SK-N-SH treated with all-trans-retinoic acid at 6 μM for 48 hours (cell line): ENCODE measurements at regions not wholly inside any gene's neighbourhood (a gene's known extent, or its start where the extent isn't known, plus 50 kb on each side); places are given as distances from the start of the nearest gene placed in this dataset.

ENCODE experiments used
- ATAC-seq: fragments of 200-7000 bp; cut with Tn5 transposase; 3 replicates; pipeline ENCODE4 v1.9.1; 2020; ENCODE audit warnings: mild to moderate bottlenecking, moderate library complexity
- ARNTL ChIP-seq: fragments of 450-650 bp; formaldehyde crosslinking; IDR thresholded peaks from 2 replicates; pipeline ENCODE4 v1.5.0; 2020; ENCODE audit warnings: low read depth, mild to moderate bottlenecking, moderate library complexity, borderline replicate concordance
- BACH2 ChIP-seq: fragments of 250-450 bp; sonication (Bioruptor Pico); IDR thresholded peaks from 2 replicates; pipeline ENCODE4 v1.9.0; 2021; ENCODE audit warnings: mild to moderate bottlenecking, borderline replicate concordance
- CSDC2 ChIP-seq: fragments of 250-450 bp; sonication (Bioruptor Pico); IDR thresholded peaks from 2 replicates; pipeline ENCODE4 v1.5.0; 2020; ENCODE audit warnings: mild to moderate bottlenecking, moderate library complexity
- ESRRG ChIP-seq: fragments of 250-450 bp; sonication (Bioruptor Pico); IDR thresholded peaks from 2 replicates; pipeline ENCODE4 v1.6.1; 2021; ENCODE audit warnings: mild to moderate bottlenecking
- GLIS3 ChIP-seq: fragments of 250-450 bp; sonication (Bioruptor Pico); IDR thresholded peaks from 2 replicates; pipeline ENCODE4 v1.5.0; 2020; ENCODE audit warnings: mild to moderate bottlenecking, moderate library complexity
- ISL1 ChIP-seq: fragments of 250-450 bp; sonication (Bioruptor Pico); IDR thresholded peaks from 2 replicates; pipeline ENCODE4 v2.1.2; 2022; ENCODE audit warnings: mild to moderate bottlenecking, moderate library complexity
- OSR1 ChIP-seq: fragments of 250-450 bp; sonication (Bioruptor Pico); IDR thresholded peaks from 2 replicates; pipeline ENCODE4 v1.8.0; 2022; ENCODE audit warnings: moderate library complexity, mild to moderate bottlenecking, inconsistent platforms
- PPARA ChIP-seq: fragments of 250-450 bp; sonication (Bioruptor Pico); IDR thresholded peaks from 2 replicates; pipeline ENCODE4 v1.5.0; 2020; ENCODE audit warnings: mild to moderate bottlenecking, borderline replicate concordance
- RARB ChIP-seq: fragments of 250-450 bp; sonication (Bioruptor Pico); IDR thresholded peaks from 2 replicates; pipeline ENCODE4 v1.8.0; 2021; ENCODE audit warnings: mild to moderate bottlenecking, moderate library complexity
- SNAI2 ChIP-seq: fragments of 250-450 bp; sonication (Bioruptor Pico); IDR thresholded peaks from 2 replicates; pipeline ENCODE4 v1.5.0; 2020; ENCODE audit warnings: mild to moderate bottlenecking, moderate library complexity
- TCF4 ChIP-seq: fragments of 250-450 bp; sonication (Bioruptor Pico); IDR thresholded peaks from 2 replicates; pipeline ENCODE4 v1.8.0; 2021; ENCODE audit warnings: mild to moderate bottlenecking, moderate library complexity, borderline replicate concordance
- ZC3H10 ChIP-seq: fragments of 250-450 bp; sonication (Bioruptor Pico); IDR thresholded peaks from 2 replicates; pipeline ENCODE4 v1.5.1; 2021; ENCODE audit warnings: mild to moderate bottlenecking, moderate library complexity
- ZFP3 ChIP-seq: fragments of 250-450 bp; sonication (Bioruptor Pico); IDR thresholded peaks from 2 replicates; pipeline ENCODE4 v1.5.0; 2020; ENCODE audit warnings: mild to moderate bottlenecking, moderate library complexity
- ZFP30 ChIP-seq: fragments of 450-650 bp; formaldehyde crosslinking; IDR thresholded peaks from 2 replicates; pipeline ENCODE4 v1.5.0; 2022; ENCODE audit warnings: mild to moderate bottlenecking, moderate library complexity
- ZNF565 ChIP-seq: fragments of 450-650 bp; formaldehyde crosslinking; conservative IDR thresholded peaks from 2 replicates; pipeline ENCODE4 v1.5.0; 2020; ENCODE audit warnings: low read depth, mild to moderate bottlenecking, moderate library complexity
- ZNF70 ChIP-seq: fragments of 450-650 bp; formaldehyde crosslinking; IDR thresholded peaks from 2 replicates; pipeline ENCODE4 v1.5.0; 2020; ENCODE audit warnings: mild to moderate bottlenecking, moderate library complexity
- ZNF8 ChIP-seq: fragments of 450-650 bp; formaldehyde crosslinking; IDR thresholded peaks from 2 replicates; pipeline ENCODE4 v1.5.0; 2020; ENCODE audit warnings: mild to moderate bottlenecking, moderate library complexity
- TF ChIP-seq, protein P1 (sequence below): fragments of 250-450 bp; sonication (Bioruptor Pico); IDR thresholded peaks from 2 replicates; pipeline ENCODE4 v1.5.0; 2020; ENCODE audit warnings: mild to moderate bottlenecking, moderate library complexity
- TF ChIP-seq, protein P2 (sequence below): fragments of 250-450 bp; sonication (Bioruptor Pico); IDR thresholded peaks from 2 replicates; pipeline ENCODE4 v1.5.1; 2020; ENCODE audit warnings: low read depth, mild to moderate bottlenecking, moderate library complexity
- TF ChIP-seq, protein P3 (sequence below): fragments of 250-450 bp; sonication (Bioruptor Pico); IDR thresholded peaks from 2 replicates; pipeline ENCODE4 v1.8.0; 2020; ENCODE audit warnings: mild to moderate bottlenecking, moderate library complexity, borderline replicate concordance
- TF ChIP-seq, protein P4 (sequence below): fragments of 250-450 bp; sonication (Bioruptor Pico); IDR thresholded peaks from 2 replicates; pipeline ENCODE4 v1.8.0; 2021; ENCODE audit warnings: low read depth, mild to moderate bottlenecking, moderate library complexity, borderline replicate concordance

DNA sequence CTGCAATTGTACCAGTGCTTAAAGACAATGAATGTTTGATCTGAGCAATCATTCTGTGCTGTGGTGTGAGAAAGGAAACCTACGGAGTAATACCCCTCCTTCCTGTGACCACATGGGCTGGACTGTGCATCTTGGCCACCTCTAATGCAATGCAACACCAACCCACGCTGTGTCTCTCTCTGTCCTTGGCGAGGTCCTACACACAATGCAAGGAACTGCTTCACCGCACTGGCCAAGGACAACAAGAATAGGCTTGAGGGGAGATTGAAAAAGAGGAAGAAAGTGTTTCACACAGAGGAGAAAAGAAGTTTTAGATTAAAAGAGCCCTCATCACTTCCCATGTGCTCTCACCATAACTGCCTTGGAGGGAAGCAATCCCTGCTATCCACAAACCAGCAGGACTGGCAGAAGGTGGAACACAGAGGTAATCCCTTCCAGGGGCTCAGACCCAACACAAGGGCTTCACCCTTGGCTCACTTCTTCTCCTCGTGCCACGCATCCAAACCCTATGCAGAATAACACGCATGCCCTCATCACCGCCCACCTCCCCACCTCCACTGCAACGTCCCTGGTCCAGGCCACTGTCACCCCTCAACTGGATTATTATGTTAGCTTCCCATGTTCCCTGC lies 112.5 kb upstream of the ERG start:
- no peak for ATAC-seq

DNA sequence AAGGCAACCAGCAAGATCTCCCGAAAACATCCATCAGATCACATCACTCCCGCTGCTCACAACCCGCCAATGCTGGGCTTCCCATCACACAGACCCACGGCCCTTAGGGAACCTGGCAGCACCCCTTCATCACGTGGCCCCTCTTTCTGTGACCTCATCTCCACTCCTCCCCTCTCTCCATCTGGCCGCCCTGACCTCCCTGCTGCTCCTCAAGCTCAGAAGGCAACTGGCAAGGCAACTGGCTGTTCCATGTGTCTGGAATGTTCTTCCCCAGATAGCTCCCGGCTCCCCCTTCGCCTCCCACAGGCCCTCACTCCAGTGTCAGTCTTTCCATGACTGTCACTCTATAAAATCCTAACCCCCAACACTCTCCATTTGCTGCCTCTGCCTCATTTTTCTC lies 113.0 kb upstream of the ERG start:
- TF ChIP-seq ZNF8 (no peak), CSDC2 (CRISPR knock-in tag) (no peak), SNAI2 (CRISPR knock-in tag) (no peak), ZFP30 (CRISPR knock-in tag) (no peak), BACH2 (no peak), ARNTL (no peak), OSR1 (no peak), ZFP3 (no peak), ZC3H10 (CRISPR knock-in tag) (no peak), ISL1 (no peak), RARB (CRISPR knock-in tag) (no peak)
- TF ChIP-seq, protein P1, sequence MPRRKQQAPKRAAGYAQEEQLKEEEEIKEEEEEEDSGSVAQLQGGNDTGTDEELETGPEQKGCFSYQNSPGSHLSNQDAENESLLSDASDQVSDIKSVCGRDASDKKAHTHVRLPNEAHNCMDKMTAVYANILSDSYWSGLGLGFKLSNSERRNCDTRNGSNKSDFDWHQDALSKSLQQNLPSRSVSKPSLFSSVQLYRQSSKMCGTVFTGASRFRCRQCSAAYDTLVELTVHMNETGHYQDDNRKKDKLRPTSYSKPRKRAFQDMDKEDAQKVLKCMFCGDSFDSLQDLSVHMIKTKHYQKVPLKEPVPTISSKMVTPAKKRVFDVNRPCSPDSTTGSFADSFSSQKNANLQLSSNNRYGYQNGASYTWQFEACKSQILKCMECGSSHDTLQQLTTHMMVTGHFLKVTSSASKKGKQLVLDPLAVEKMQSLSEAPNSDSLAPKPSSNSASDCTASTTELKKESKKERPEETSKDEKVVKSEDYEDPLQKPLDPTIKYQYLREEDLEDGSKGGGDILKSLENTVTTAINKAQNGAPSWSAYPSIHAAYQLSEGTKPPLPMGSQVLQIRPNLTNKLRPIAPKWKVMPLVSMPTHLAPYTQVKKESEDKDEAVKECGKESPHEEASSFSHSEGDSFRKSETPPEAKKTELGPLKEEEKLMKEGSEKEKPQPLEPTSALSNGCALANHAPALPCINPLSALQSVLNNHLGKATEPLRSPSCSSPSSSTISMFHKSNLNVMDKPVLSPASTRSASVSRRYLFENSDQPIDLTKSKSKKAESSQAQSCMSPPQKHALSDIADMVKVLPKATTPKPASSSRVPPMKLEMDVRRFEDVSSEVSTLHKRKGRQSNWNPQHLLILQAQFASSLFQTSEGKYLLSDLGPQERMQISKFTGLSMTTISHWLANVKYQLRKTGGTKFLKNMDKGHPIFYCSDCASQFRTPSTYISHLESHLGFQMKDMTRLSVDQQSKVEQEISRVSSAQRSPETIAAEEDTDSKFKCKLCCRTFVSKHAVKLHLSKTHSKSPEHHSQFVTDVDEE (CRISPR knock-in tag) = no peak
- TF ChIP-seq, protein P2, sequence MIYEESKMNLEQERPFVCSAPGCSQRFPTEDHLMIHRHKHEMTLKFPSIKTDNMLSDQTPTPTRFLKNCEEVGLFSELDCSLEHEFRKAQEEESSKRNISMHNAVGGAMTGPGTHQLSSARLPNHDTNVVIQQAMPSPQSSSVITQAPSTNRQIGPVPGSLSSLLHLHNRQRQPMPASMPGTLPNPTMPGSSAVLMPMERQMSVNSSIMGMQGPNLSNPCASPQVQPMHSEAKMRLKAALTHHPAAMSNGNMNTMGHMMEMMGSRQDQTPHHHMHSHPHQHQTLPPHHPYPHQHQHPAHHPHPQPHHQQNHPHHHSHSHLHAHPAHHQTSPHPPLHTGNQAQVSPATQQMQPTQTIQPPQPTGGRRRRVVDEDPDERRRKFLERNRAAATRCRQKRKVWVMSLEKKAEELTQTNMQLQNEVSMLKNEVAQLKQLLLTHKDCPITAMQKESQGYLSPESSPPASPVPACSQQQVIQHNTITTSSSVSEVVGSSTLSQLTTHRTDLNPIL (CRISPR knock-in tag) = no peak
- TF ChIP-seq, protein P3, sequence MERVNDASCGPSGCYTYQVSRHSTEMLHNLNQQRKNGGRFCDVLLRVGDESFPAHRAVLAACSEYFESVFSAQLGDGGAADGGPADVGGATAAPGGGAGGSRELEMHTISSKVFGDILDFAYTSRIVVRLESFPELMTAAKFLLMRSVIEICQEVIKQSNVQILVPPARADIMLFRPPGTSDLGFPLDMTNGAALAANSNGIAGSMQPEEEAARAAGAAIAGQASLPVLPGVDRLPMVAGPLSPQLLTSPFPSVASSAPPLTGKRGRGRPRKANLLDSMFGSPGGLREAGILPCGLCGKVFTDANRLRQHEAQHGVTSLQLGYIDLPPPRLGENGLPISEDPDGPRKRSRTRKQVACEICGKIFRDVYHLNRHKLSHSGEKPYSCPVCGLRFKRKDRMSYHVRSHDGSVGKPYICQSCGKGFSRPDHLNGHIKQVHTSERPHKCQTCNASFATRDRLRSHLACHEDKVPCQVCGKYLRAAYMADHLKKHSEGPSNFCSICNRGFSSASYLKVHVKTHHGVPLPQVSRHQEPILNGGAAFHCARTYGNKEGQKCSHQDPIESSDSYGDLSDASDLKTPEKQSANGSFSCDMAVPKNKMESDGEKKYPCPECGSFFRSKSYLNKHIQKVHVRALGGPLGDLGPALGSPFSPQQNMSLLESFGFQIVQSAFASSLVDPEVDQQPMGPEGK (CRISPR knock-in tag) = no peak
- ATAC-seq = no peak

More for the DNA sequence above, 112.5 kb upstream of the ERG start:
- TF ChIP-seq RARB (CRISPR knock-in tag) (no peak), ZNF8 (no peak), ZFP3 (no peak), ISL1 (no peak), CSDC2 (CRISPR knock-in tag) (no peak), ARNTL (no peak), GLIS3 (CRISPR knock-in tag) (no peak), ZNF70 (CRISPR knock-in tag) (no peak)
- TF ChIP-seq, protein P4, sequence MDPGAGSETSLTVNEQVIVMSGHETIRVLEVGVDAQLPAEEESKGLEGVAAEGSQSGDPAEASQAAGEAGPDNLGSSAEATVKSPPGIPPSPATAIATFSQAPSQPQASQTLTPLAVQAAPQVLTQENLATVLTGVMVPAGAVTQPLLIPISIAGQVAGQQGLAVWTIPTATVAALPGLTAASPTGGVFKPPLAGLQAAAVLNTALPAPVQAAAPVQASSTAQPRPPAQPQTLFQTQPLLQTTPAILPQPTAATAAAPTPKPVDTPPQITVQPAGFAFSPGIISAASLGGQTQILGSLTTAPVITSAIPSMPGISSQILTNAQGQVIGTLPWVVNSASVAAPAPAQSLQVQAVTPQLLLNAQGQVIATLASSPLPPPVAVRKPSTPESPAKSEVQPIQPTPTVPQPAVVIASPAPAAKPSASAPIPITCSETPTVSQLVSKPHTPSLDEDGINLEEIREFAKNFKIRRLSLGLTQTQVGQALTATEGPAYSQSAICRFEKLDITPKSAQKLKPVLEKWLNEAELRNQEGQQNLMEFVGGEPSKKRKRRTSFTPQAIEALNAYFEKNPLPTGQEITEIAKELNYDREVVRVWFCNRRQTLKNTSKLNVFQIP (CRISPR knock-in tag) = no peak

DNA sequence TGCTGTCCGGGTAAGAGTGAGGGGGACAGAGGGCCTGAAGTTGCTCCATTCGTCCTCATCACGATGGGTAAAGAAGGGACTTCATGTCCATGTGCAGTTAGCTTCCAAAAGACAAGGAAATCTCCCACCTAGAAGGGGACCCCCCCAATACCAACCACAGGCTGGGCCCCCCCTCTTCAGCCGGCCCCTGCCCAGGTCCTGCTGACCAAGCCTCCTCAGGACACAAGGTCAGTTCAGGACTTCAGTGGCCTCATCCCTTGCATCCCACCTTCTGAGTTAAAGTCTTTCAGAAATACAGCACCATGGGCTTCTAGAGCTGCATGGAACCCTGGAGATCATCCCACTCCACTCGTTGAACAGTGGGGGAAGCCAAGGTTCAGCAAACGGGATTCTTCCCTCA lies 115.4 kb upstream of the ERG start:
- TF ChIP-seq, protein P4 (CRISPR knock-in tag) = no peak
- no peak for TF ChIP-seq ARNTL
- no peak for ATAC-seq

DNA sequence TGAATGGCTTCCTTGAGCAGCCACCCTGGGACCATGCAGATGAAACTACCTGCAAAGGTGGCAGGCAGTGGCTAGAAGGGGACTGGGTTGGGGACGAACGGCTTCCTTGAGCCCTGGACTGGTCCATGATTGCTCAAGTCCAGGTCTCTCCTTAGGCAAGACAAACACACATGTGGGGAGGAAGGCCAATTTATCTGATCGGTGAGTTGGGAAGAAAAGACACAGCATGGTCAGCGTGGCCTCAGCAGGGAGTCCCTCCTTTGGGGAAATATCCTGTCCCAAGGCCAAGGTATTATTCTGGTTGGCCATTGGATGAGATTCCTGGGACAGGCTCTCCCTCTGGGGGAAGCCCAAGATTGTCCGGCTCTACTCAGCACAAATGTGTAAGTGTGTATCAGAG lies 116.3 kb upstream of the ERG start:
- no peak for ATAC-seq
- TF ChIP-seq BACH2 (no peak), ARNTL (no peak), OSR1 (no peak), ZFP30 (CRISPR knock-in tag) (no peak), ZC3H10 (CRISPR knock-in tag) (no peak), SNAI2 (CRISPR knock-in tag) (no peak), TCF4 (CRISPR knock-in tag) (no peak), ESRRG (no peak), ZNF565 (CRISPR knock-in tag) (no peak), RARB (CRISPR knock-in tag) (no peak), ISL1 (no peak), GLIS3 (CRISPR knock-in tag) (no peak), PPARA (CRISPR knock-in tag) (no peak)
- TF ChIP-seq, protein P3 (CRISPR knock-in tag) = no peak
- TF ChIP-seq, protein P2 (CRISPR knock-in tag) = no peak
